ENCODE measurements at regions not wholly inside any gene's neighbourhood (a gene's known extent, or its start where the extent isn't known, plus 50 kb on each side); places are given as distances from the start of the nearest gene placed in this dataset.

GRCh38 chr4:184575306-184575705 is 73.9 kb downstream of the CASP3 start:
- DNase-seq, result no peak

GRCh38 chr4:184574861-184575260 is 74.4 kb downstream of the CASP3 start:
- no peak for DNase-seq

- no peak for DNase-seq
These were observed 75.5 kb downstream of the CASP3 start for GRCh38 chr4:184573701-184574100.

GRCh38 chr4:184568770-184569169 is 80.5 kb downstream of the CASP3 start:
- DNase-seq, result no peak

GRCh38 chr4:184563621-184564020 is 85.6 kb downstream of the CASP3 start:
- DNase-seq, result no peak

- DNase-seq, result no peak
These were observed 84.6 kb upstream of the IRF2 start for GRCh38 chr4:184558996-184559395.

GRCh38 chr4:184553891-184554290 is 79.5 kb upstream of the IRF2 start:
- DNase-seq, result no peak

- DNase-seq, result no peak
These were observed 76.1 kb upstream of the IRF2 start for GRCh38 chr4:184550476-184550875.

GRCh38 chr4:184548648-184549341 is 74.4 kb upstream of the IRF2 start:
- DNase-seq, result no peak

- no peak for DNase-seq
These were observed 73.9 kb upstream of the IRF2 start for GRCh38 chr4:184548316-184548647.

GRCh38 chr4:184544788-184545409 is 70.5 kb upstream of the IRF2 start:
- DNase-seq, result no peak

GRCh38 chr4:184541907-184542306 is 67.6 kb upstream of the IRF2 start:
- no peak for DNase-seq

- no peak for DNase-seq
These were observed 66.0 kb upstream of the IRF2 start for GRCh38 chr4:184540307-184540706.

- DNase-seq, result peak; percentile 35
These were observed 63.8 kb upstream of the IRF2 start for GRCh38 chr4:184538023-184538599.

GRCh38 chr4:184537269-184538022 is 63.1 kb upstream of the IRF2 start:
- peak; percentile 82 for DNase-seq

- DNase-seq, result no peak
These were observed 62.5 kb upstream of the IRF2 start for GRCh38 chr4:184536881-184537248.

- no peak for DNase-seq
These were observed 61.9 kb upstream of the IRF2 start for GRCh38 chr4:184536065-184536880.

GRCh38 chr4:184534511-184535391 is 60.4 kb upstream of the IRF2 start:
- no peak for DNase-seq

GRCh38 chr4:184533908-184534307 is 59.6 kb upstream of the IRF2 start:
- no peak for DNase-seq

- DNase-seq, result no peak
These were observed 56.7 kb upstream of the IRF2 start for GRCh38 chr4:184531008-184531407.

- no peak for DNase-seq
These were observed 54.9 kb upstream of the IRF2 start for GRCh38 chr4:184529283-184529682.

- no peak for DNase-seq
These were observed 54.4 kb upstream of the IRF2 start for GRCh38 chr4:184528713-184529112.

All from NCI-H1105 (cell line).